ENCODE measurements at regions not wholly inside any gene's neighbourhood (a gene's known extent, or its start where the extent isn't known, plus 50 kb on each side); places are given as distances from the start of the nearest gene placed in this dataset.

GRCh38 chr7:16084370-16084769 lies 337.0 kb downstream of the CRPPA start:
- TF ChIP-seq CTCF (IDR thresholded peaks at IDR 0.05): no peak
- ATAC-seq (ENCODE audit: low FRiP score): no peak
- no peak for DNase-seq (ENCODE audit: low spot score)

GRCh38 chr7:16083931-16084330 lies 337.4 kb downstream of the CRPPA start:
- no peak for ATAC-seq (ENCODE audit: low FRiP score)
- no peak for DNase-seq (ENCODE audit: low spot score)
- no peak for TF ChIP-seq CTCF (IDR thresholded peaks at IDR 0.05)

GRCh38 chr7:16080131-16080530 lies 341.2 kb downstream of the CRPPA start:
- no peak for TF ChIP-seq CTCF (IDR thresholded peaks at IDR 0.05)
- DNase-seq (ENCODE audit: low spot score) (no peak), ATAC-seq (ENCODE audit: low FRiP score) (no peak)

GRCh38 chr7:16079723-16080122 lies 341.6 kb downstream of the CRPPA start:
- no peak for DNase-seq (ENCODE audit: low spot score)
- TF ChIP-seq CTCF (IDR thresholded peaks at IDR 0.05): no peak
- ATAC-seq (ENCODE audit: low FRiP score): no peak

- no peak for DNase-seq (ENCODE audit: low spot score)
- ATAC-seq (ENCODE audit: low FRiP score): no peak
- TF ChIP-seq CTCF (IDR thresholded peaks at IDR 0.05): peak in 1 of 3 donors; percentile 28
These were observed 343.0 kb downstream of the CRPPA start for GRCh38 chr7:16078076-16078952.

GRCh38 chr7:16071246-16071857 lies 350.0 kb downstream of the CRPPA start:
- ATAC-seq (ENCODE audit: low FRiP score): no peak
- peak in 2 of 3 donors; percentile 75 to 86 for TF ChIP-seq CTCF (IDR thresholded peaks at IDR 0.05)
- DNase-seq (ENCODE audit: low spot score): no peak

- TF ChIP-seq CTCF (IDR thresholded peaks at IDR 0.05): no peak
- ATAC-seq (ENCODE audit: low FRiP score): no peak
- no peak for DNase-seq (ENCODE audit: low spot score)
These were observed 350.5 kb downstream of the CRPPA start for GRCh38 chr7:16070806-16071205.
